Neutrophil (primary cell): ENCODE measurements at regions not wholly inside any gene's neighbourhood (a gene's known extent, or its start where the extent isn't known, plus 50 kb on each side); places are given as distances from the start of the nearest gene placed in this dataset.

Experiments
- H3K27ac ChIP-seq: fragments of 200-600 bp; sonication (generic); 2 replicates; pipeline ENCODE4 v1.5.1; 2016; ENCODE audit warnings: mild to moderate bottlenecking, moderate library complexity
- H3K27me3 ChIP-seq: fragments of 200-600 bp; sonication (generic); 2 replicates; pipeline ENCODE4 v1.6.0; 2016; ENCODE audit warnings: mild to moderate bottlenecking
- H3K36me3 ChIP-seq: fragments of 200-600 bp; sonication (generic); 2 replicates; pipeline ENCODE4 v1.5.1; 2017
- H3K4me1 ChIP-seq, 2 experiments: fragments of 200-600 bp in 1 of 2; sonication (generic) in 1 of 2; 1 replicate in 1 of 2; 2 replicates in 1 of 2; pipeline versions ENCODE4 v1.5.1 to v1.6.1; 2013 to 2016; ENCODE audit warnings: low read depth in 1 of 2, low read length in 1 of 2, mild to moderate bottlenecking in 1 of 2, moderate library complexity in 1 of 2; ENCODE audit not compliant: control insufficient read depth in 1 of 2, insufficient read depth in 1 of 2
- H3K4me3 ChIP-seq, 2 experiments: fragments of 200-600 bp in 1 of 2; sonication (generic) in 1 of 2; 1 replicate in 1 of 2; 2 replicates in 1 of 2; pipeline ENCODE4 v1.5.1; 2013 to 2016; ENCODE audit warnings: low read depth in 1 of 2, low read length in 1 of 2, mild to moderate bottlenecking in 1 of 2, moderate library complexity in 1 of 2
- H3K9me3 ChIP-seq: fragments of 200-600 bp; sonication (generic); 2 replicates; pipeline ENCODE4 v1.5.1; 2016
- TF ChIP-seq, protein P1 (sequence below): fragments of 200-600 bp; sonication (generic); IDR thresholded peaks from 2 replicates; pipeline ENCODE4 v1.5.1; 2016; ENCODE audit warnings: antibody characterized with exemption

DNA sequence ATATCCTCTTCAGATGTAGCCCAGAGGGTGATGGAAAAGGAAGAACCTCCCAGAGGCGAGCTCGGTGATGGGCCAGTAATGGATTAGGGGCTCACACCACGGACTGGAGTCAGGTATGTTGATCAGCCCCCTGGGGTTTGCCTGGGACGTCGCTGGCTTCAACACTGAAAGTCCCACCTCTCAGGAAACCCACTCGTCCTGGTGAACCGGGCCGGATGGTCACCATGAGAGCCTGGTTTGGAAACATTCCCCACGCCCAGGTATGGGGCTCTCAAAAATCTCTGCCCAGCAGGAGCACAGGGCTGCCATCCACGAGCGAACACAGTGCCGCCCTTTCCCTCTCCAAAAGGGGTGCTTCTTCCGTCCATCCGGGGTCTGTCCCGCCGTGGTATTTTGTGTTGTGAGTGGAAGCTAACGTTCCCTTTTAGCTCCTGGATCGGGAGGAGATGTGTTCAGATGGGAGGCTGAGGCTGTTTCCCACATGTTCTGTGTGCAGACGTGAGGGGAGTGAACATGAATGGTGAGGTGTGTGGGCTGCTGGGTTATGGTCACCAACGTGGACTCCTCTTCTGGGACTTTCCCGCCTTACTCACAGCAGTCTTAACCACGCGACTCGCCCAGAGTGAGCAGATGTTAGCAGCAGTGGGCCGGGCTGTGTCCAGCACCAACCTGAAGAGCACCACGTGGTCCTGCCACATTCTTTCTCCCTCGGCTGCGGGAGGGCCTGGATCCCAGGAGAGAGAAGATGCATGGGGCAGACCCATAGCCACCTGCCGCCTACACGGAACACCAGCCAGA lies 139.2 kb downstream of the KIF26A start:
- peaks cover 5% of the 10 kb centered on the region for H3K27me3 ChIP-seq
- TF ChIP-seq, protein P1, sequence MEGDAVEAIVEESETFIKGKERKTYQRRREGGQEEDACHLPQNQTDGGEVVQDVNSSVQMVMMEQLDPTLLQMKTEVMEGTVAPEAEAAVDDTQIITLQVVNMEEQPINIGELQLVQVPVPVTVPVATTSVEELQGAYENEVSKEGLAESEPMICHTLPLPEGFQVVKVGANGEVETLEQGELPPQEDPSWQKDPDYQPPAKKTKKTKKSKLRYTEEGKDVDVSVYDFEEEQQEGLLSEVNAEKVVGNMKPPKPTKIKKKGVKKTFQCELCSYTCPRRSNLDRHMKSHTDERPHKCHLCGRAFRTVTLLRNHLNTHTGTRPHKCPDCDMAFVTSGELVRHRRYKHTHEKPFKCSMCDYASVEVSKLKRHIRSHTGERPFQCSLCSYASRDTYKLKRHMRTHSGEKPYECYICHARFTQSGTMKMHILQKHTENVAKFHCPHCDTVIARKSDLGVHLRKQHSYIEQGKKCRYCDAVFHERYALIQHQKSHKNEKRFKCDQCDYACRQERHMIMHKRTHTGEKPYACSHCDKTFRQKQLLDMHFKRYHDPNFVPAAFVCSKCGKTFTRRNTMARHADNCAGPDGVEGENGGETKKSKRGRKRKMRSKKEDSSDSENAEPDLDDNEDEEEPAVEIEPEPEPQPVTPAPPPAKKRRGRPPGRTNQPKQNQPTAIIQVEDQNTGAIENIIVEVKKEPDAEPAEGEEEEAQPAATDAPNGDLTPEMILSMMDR: no peak
- H3K4me3 ChIP-seq: no peak overlapping the region
- no peaks in the 10 kb centered on the region for H3K9me3 ChIP-seq
- H3K36me3 ChIP-seq: no peaks in the 10 kb centered on the region
- H3K4me1 ChIP-seq: no peaks in the 10 kb centered on the region
- no peak overlapping the region for H3K27ac ChIP-seq

DNA sequence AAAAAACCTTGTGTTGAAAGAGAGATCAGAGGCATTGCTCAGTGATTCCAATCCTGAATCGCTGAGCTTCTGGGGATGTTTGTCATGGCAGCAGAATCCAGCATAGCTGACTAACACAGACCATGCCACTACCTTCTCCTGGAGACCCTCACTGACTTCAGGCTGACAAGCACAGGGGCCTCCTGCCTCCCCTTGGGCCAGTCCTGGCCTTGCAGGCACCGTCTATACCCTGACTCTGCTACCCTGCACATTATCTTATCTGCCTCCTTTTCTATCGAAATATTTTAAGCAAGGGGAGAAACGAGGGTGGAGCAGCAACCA lies 139.8 kb downstream of the KIF26A start:
- Histone ChIP-seq H3K27ac (no peak overlapping the region), H3K27me3 (peaks cover 5% of the 10 kb centered on the region), H3K36me3 (no peaks in the 10 kb centered on the region), H3K9me3 (no peaks in the 10 kb centered on the region), H3K4me1 (no peaks in the 10 kb centered on the region), H3K4me3 (no peak overlapping the region)
- TF ChIP-seq, protein P1: no peak

DNA sequence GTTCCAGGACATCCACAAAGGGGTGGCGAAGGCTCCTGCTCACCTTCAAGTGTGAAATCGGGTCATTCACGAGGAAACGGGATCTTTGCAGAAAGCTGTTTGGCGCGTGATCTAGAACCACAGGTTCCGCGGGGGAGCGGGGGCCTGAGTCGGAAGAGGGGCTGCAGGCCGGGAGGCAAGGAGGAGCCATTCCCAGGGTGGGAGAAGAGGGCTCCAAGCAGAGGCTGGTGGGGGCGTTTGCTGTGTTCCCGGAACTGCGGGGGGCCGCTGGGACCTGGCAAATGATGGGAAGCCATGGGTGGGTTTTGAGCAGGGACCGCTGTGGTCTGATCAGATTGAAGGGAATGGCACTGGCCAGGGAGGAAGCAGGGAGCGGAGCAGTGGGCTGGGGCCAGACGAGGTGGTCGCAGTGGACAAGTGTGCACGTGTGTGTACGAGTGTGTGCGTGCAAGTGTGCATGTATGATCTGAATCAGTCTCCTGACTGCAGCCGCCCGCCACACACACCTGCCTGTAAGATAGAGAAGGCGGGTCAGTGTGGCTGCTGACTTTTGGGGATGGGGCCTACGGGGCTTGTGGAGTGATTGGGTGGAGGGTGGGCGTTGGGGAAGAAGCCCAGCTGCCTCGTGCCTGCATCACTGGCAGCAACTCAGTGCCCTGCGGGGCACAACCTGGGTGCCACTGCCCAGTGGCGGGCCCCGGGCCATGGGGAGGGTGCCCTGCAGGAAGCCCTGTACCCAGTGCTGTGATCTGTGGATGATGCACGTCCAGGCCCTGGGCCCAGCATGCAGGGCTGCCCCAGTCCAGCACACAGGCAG lies 141.9 kb downstream of the KIF26A start:
- H3K4me1 ChIP-seq: no peaks in the 10 kb centered on the region
- no peaks in the 10 kb centered on the region for H3K36me3 ChIP-seq
- H3K4me3 ChIP-seq: no peak overlapping the region
- H3K9me3 ChIP-seq: no peaks in the 10 kb centered on the region
- H3K27ac ChIP-seq: no peak overlapping the region
- TF ChIP-seq, protein P1: no peak
- H3K27me3 ChIP-seq: peaks cover 4% of the 10 kb centered on the region

DNA sequence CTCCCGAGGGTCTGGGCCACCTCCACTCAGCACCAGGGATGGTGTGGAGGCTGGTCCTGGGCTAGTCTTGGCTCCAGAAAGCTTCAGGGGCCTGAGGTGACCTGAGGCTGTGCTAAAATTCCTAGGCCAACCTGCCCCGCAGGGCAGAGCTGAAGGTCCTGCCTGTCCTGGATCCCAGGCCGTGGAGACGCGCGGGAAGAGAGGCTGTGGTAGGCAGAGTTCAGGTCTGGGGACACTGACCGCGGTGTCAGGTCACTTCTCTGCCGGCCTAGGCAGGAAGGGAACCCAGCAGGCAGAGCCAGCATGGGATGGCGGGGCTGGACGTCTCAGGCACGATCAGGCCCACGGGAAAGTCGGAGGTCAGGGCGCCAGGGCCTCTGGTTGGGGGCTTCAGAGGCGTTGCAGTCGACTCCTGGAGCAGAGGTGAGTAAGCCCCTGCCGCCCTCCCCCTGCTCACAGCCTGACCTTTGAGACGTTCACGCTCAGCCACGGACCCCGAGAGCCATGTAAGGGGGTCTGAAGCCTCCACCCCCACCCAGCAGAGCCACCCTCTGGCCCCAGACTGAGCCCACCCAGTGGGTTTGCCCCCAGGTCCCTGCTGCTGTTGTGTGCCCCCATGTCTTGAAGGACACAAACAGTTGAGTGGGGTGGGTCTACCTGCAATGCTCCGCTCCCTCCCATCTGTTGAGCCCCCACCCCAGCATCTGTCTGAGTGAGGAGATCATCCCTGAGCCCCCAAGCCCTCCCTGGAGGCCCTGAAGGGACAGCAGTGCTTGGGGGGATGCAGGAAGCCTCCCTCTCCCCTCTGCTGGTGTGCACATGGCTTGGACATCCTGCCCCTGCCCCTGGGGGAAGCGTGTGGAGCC lies 142.7 kb downstream of the KIF26A start:
- H3K9me3 ChIP-seq: no peaks in the 10 kb centered on the region
- H3K27me3 ChIP-seq: no peaks in the 10 kb centered on the region
- no peak overlapping the region for H3K27ac ChIP-seq
- H3K4me1 ChIP-seq: no peaks in the 10 kb centered on the region
- no peak overlapping the region for H3K4me3 ChIP-seq
- TF ChIP-seq, protein P1: no peak
- no peaks in the 10 kb centered on the region for H3K36me3 ChIP-seq

DNA sequence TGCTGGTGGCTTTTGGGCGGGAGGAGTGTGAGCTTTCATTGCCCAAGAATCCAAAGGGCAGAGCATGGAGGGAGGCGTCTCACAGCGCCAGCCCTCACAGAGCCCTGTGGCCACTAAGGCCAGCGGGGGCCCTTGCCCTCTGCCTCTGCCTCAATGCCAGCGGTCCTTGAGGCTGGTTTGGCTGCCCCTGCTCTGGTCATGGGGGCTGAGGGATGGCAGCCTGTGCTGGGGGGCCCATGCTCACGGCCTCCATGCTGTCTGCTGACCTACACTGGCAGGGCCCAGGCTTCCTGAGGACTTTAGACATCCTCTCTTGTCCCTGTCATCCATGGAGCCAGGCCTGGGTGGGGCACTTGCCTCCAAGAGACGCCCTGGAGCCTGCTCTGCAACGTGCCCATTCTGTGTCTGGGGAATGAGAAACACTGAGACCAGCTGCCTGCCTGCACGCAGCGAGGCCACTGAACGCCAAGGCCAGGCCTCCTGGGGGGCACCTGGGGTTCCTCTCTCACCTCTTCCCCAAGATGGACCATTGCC lies 143.4 kb downstream of the KIF26A start:
- TF ChIP-seq, protein P1: no peak
- no peaks in the 10 kb centered on the region for H3K27me3 ChIP-seq
- no peak overlapping the region for H3K27ac ChIP-seq
- H3K9me3 ChIP-seq: no peaks in the 10 kb centered on the region
- no peak overlapping the region for H3K4me3 ChIP-seq
- no peaks in the 10 kb centered on the region for H3K4me1 ChIP-seq
- no peaks in the 10 kb centered on the region for H3K36me3 ChIP-seq
